H9 (cell line): ENCODE measurements at regions not wholly inside any gene's neighbourhood (a gene's known extent, or its start where the extent isn't known, plus 50 kb on each side); places are given as distances from the start of the nearest gene placed in this dataset.

Experiments used
- DNase-seq: peaks from one replicate; pipeline ENCODE4 v3.0.0-alpha.2; 2017
- H2AFZ ChIP-seq: one replicate; pipeline ENCODE4 v1.6.1; 2013; ENCODE audit warnings: mild to moderate bottlenecking, low read length, control low read depth, moderate library complexity
- H2AK5ac ChIP-seq: 2 replicates; pipeline ENCODE4 v1.6.1; 2013; ENCODE audit warnings: low read length, control low read depth, mixed read lengths; ENCODE audit not compliant: insufficient read length
- H2BK120ac ChIP-seq: one replicate; pipeline ENCODE4 v1.6.1; 2013; ENCODE audit warnings: low read depth, mild to moderate bottlenecking, low read length, control low read depth, inconsistent platforms; ENCODE audit not compliant: poor library complexity, severe bottlenecking
- H2BK12ac ChIP-seq: 2 replicates; pipeline ENCODE4 v1.6.1; 2013; ENCODE audit warnings: low read length, control low read depth, mixed read lengths, low read depth; ENCODE audit not compliant: insufficient read length
- H2BK15ac ChIP-seq: 2 replicates; pipeline ENCODE4 v1.6.1; 2013; ENCODE audit warnings: low read depth, low read length, control low read depth
- H2BK20ac ChIP-seq: one replicate; pipeline ENCODE4 v1.6.1; 2013; ENCODE audit warnings: low read depth, mild to moderate bottlenecking, low read length, control low read depth, inconsistent platforms; ENCODE audit not compliant: poor library complexity, severe bottlenecking
- H2BK5ac ChIP-seq: 2 replicates; pipeline ENCODE4 v1.6.1; 2013; ENCODE audit warnings: low read length, control low read depth, mixed read lengths; ENCODE audit not compliant: insufficient read length
- H3K14ac ChIP-seq: 2 replicates; pipeline ENCODE4 v1.6.1; 2013; ENCODE audit warnings: low read length, control low read depth; ENCODE audit not compliant: insufficient read depth
- H3K18ac ChIP-seq: 2 replicates; pipeline ENCODE4 v1.6.1; 2013; ENCODE audit warnings: low read depth, mild to moderate bottlenecking, mixed read lengths, low read length, control low read depth; ENCODE audit not compliant: insufficient read length
- H3K23ac ChIP-seq: 2 replicates; pipeline ENCODE4 v1.6.1; 2013; ENCODE audit warnings: low read length, control low read depth, mixed read lengths, low read depth; ENCODE audit not compliant: insufficient read length
- H3K23me2 ChIP-seq: 2 replicates; pipeline ENCODE4 v1.6.1; 2013; ENCODE audit warnings: low read depth, mild to moderate bottlenecking, mixed read lengths, low read length, control low read depth; ENCODE audit not compliant: insufficient read length, poor library complexity, severe bottlenecking
- H3K27ac ChIP-seq: 2 replicates; pipeline ENCODE4 v1.5.1; 2013; ENCODE audit warnings: low read length, control low read depth, mixed read lengths, low read depth; ENCODE audit not compliant: insufficient read length
- H3K27me3 ChIP-seq: 2 replicates; pipeline ENCODE4 v1.6.1; 2013; ENCODE audit warnings: low read length, control low read depth, inconsistent platforms; ENCODE audit not compliant: insufficient read depth
- H3K4ac ChIP-seq: 2 replicates; pipeline ENCODE4 v1.6.1; 2013; ENCODE audit warnings: low read depth, mild to moderate bottlenecking, control low read depth, inconsistent platforms, low read length, moderate library complexity
- H3K4me1 ChIP-seq: 2 replicates; pipeline ENCODE4 v1.6.1; 2013; ENCODE audit warnings: low read length, control low read depth, inconsistent platforms; ENCODE audit not compliant: insufficient read depth
- H3K4me2 ChIP-seq: 2 replicates; pipeline ENCODE4 v1.6.1; 2013; ENCODE audit warnings: low read length, control low read depth, mixed read lengths; ENCODE audit not compliant: insufficient read length, insufficient read depth
- H3K56ac ChIP-seq: 2 replicates; pipeline ENCODE4 v1.6.1; 2013; ENCODE audit warnings: low read depth, mild to moderate bottlenecking, mixed read lengths, low read length, control low read depth; ENCODE audit not compliant: insufficient read length
- H3K79me1 ChIP-seq: 2 replicates; pipeline ENCODE4 v1.6.1; 2013; ENCODE audit warnings: low read depth, mild to moderate bottlenecking, moderate library complexity, low read length, control low read depth, inconsistent platforms; ENCODE audit not compliant: insufficient read depth, poor library complexity, severe bottlenecking
- H3K79me2 ChIP-seq: 2 replicates; pipeline ENCODE4 v1.6.1; 2013; ENCODE audit warnings: low read length, control low read depth, inconsistent platforms; ENCODE audit not compliant: insufficient read depth
- H3K9ac ChIP-seq: 2 replicates; pipeline ENCODE4 v1.6.1; 2013; ENCODE audit warnings: low read length, control low read depth, mixed read lengths; ENCODE audit not compliant: insufficient read length; ENCODE audit errors: extremely low read depth
- H3K9me3 ChIP-seq: one replicate; pipeline ENCODE4 v1.6.1; 2013; ENCODE audit warnings: low read depth, low read length, inconsistent platforms; ENCODE audit not compliant: control insufficient read depth
- H3T11ph ChIP-seq: one replicate; pipeline ENCODE4 v1.6.1; 2013; ENCODE audit warnings: mild to moderate bottlenecking, low read length, control low read depth, inconsistent platforms
- H4K20me1 ChIP-seq: one replicate; pipeline ENCODE4 v1.6.1; 2013; ENCODE audit not compliant: control insufficient read depth, insufficient read length, insufficient read depth
- H4K5ac ChIP-seq: 2 replicates; pipeline ENCODE4 v1.6.1; 2013; ENCODE audit warnings: low read depth, mild to moderate bottlenecking, mixed read lengths, low read length, control low read depth; ENCODE audit not compliant: insufficient read length
- H4K8ac ChIP-seq: replicated peaks from 2 replicates; pipeline ENCODE4 v1.6.1; 2013; ENCODE audit warnings: low read length, control low read depth, mixed read lengths, low read depth; ENCODE audit not compliant: insufficient read length
- H4K91ac ChIP-seq: 2 replicates; pipeline ENCODE4 v1.6.1; 2013; ENCODE audit warnings: low read depth, mild to moderate bottlenecking, moderate library complexity, mixed read lengths, low read length, control low read depth; ENCODE audit not compliant: insufficient read length
- H3K27ac Mint-ChIP-seq, 3 experiments: 2 replicates in 2 of 3; 3 replicates in 1 of 3; pipeline ENCODE4 v1.8.0; 2020 to 2021; ENCODE audit warnings: mixed read lengths in 3 of 3, mild to moderate bottlenecking in 1 of 3, moderate library complexity in 1 of 3
- H3K27me3 Mint-ChIP-seq: 2 replicates; pipeline ENCODE4 v1.8.0; 2021; ENCODE audit warnings: low read depth, mild to moderate bottlenecking, moderate library complexity, mixed read lengths
- H3K36me3 Mint-ChIP-seq, 3 experiments: 2 replicates in 2 of 3; 3 replicates in 1 of 3; pipeline ENCODE4 v1.8.0; 2020 to 2021; ENCODE audit warnings: low read depth in 3 of 3, mixed read lengths in 3 of 3; ENCODE audit not compliant: insufficient read depth in 1 of 3
- H3K4me1 Mint-ChIP-seq, 2 experiments: 2 replicates each; pipeline ENCODE4 v1.8.0; 2020; ENCODE audit warnings: mixed read lengths in 2 of 2
- H3K4me3 Mint-ChIP-seq, 2 experiments: 2 replicates in 1 of 2; 3 replicates in 1 of 2; pipeline ENCODE4 v1.8.0; 2020 to 2021; ENCODE audit warnings: mild to moderate bottlenecking in 2 of 2, mixed read lengths in 2 of 2, moderate library complexity in 1 of 2
- H3K9me3 Mint-ChIP-seq, 2 experiments: 2 replicates in 1 of 2; 3 replicates in 1 of 2; pipeline ENCODE4 v1.8.0; 2020; ENCODE audit warnings: mild to moderate bottlenecking in 2 of 2, mixed read lengths in 2 of 2, moderate library complexity in 1 of 2
- CTCF ChIP-seq: fragments of 200-600 bp; sonication (generic); conservative IDR thresholded peaks from 3 replicates; pipeline ENCODE4 v1.8.0; 2021; ENCODE audit warnings: antibody characterized with exemption, mild to moderate bottlenecking

- Histone ChIP-seq H3K4me2 (no peak overlapping the region), H3T11ph (no peak overlapping the region), H2BK5ac (no peak overlapping the region), H4K5ac (no peak overlapping the region), H2AK5ac (no peak overlapping the region), H3K4me1 (no peaks in the 10 kb centered on the region), H4K20me1 (no peaks in the 10 kb centered on the region), H4K8ac (no peak overlapping the region), H3K23me2 (no peaks in the 10 kb centered on the region), H2BK12ac (no peak overlapping the region), H3K18ac (no peak overlapping the region), H3K56ac (no peak overlapping the region), H4K91ac (no peak overlapping the region), H2BK20ac (no peak overlapping the region), H2BK120ac (no peak overlapping the region), H3K27ac (no peak overlapping the region), H2AFZ (no peak overlapping the region), H3K9me3 (no peaks in the 10 kb centered on the region), H2BK15ac (no peak overlapping the region), H3K23ac (no peak overlapping the region), H3K79me1 (no peaks in the 10 kb centered on the region), H3K14ac (no peak overlapping the region), H3K79me2 (no peaks in the 10 kb centered on the region), H3K4ac (no peak overlapping the region), H3K27me3 (no peaks in the 10 kb centered on the region), H3K9ac (no peak overlapping the region)
- H3K36me3 Mint-ChIP-seq: peaks cover 0 to 2% (median 0%) of the 10 kb centered on the region in 3 experiments; a peak in 3 of 7 replicates
- H3K27me3 Mint-ChIP-seq: no peaks in the 10 kb centered on the region
- no peak for DNase-seq
- H3K4me3 Mint-ChIP-seq: no peak overlapping the region
- H3K27ac Mint-ChIP-seq: no peak overlapping the region
- no peaks in the 10 kb centered on the region for H3K4me1 Mint-ChIP-seq
- TF ChIP-seq CTCF: no peak
- H3K9me3 Mint-ChIP-seq: peaks cover 11 to 13% of the 10 kb centered on the region in 2 experiments; a peak in 4 of 5 replicates
Measured at GRCh38 chr2:128914320-128914719, 595.7 kb upstream of the HS6ST1 start.
